ENCODE measurements at regions not wholly inside any gene's neighbourhood (a gene's known extent, or its start where the extent isn't known, plus 50 kb on each side); places are given as distances from the start of the nearest gene placed in this dataset.

GRCh38 chr4:145293658-145294057, 113.3 kb upstream of the OTUD4 start:
- Mint-ChIP-seq H3K4me3 (no peak overlapping the region), H3K4me1 (no peaks in the 10 kb centered on the region), H3K27ac (peak overlapping the region in 1 of 3 experiments; percentile 19; a peak in 1 of 7 replicates), H3K9me3 (no peaks in the 10 kb centered on the region), H3K36me3 (ENCODE audit: insufficient read depth in 1 of 3, low read depth in 3 of 3) (no peaks in the 10 kb centered on the region; a peak in 1 of 7 replicates), H3K27me3 (ENCODE audit: low read depth) (no peaks in the 10 kb centered on the region)
- H2BK12ac ChIP-seq (ENCODE audit: insufficient read length, low read depth, low read length), result no peak overlapping the region
- H3K23ac ChIP-seq (ENCODE audit: insufficient read length, low read depth, low read length), result no peak overlapping the region
- H3K4me2 ChIP-seq (ENCODE audit: insufficient read depth, insufficient read length, low read length), result no peak overlapping the region
- H2AK5ac ChIP-seq (ENCODE audit: insufficient read length, low read length), result no peak overlapping the region
- no peak overlapping the region for H3K4ac ChIP-seq (ENCODE audit: low read depth, low read length)
- no peaks in the 10 kb centered on the region for H3K23me2 ChIP-seq (ENCODE audit: insufficient read length, low read depth, low read length, poor library complexity, severe bottlenecking)
- H4K8ac ChIP-seq (replicated peaks; ENCODE audit: insufficient read length, low read depth, low read length), result no peak overlapping the region
- H3K9me3 ChIP-seq (ENCODE audit: control insufficient read depth, low read depth, low read length), result no peaks in the 10 kb centered on the region
- no peak overlapping the region for H3K9ac ChIP-seq (ENCODE audit: extremely low read depth, insufficient read length, low read length)
- no peak overlapping the region for H2BK15ac ChIP-seq (ENCODE audit: low read depth, low read length)
- no peak for TF ChIP-seq CTCF (conservative IDR thresholded peaks at IDR 0.05)
- H3K4me1 ChIP-seq (ENCODE audit: insufficient read depth, low read length), result no peaks in the 10 kb centered on the region
- no peaks in the 10 kb centered on the region for H4K20me1 ChIP-seq (ENCODE audit: control insufficient read depth, insufficient read depth, insufficient read length)
- H3K14ac ChIP-seq (ENCODE audit: insufficient read depth, low read length), result no peak overlapping the region
- H2BK120ac ChIP-seq (ENCODE audit: low read depth, low read length, poor library complexity, severe bottlenecking), result no peak overlapping the region
- no peak overlapping the region for H2BK5ac ChIP-seq (ENCODE audit: insufficient read length, low read length)
- no peak overlapping the region for H3K18ac ChIP-seq (ENCODE audit: insufficient read length, low read depth, low read length)
- no peak overlapping the region for H3K27ac ChIP-seq (ENCODE audit: insufficient read length, low read depth, low read length)
- DNase-seq, result no peak
- H3K79me1 ChIP-seq (ENCODE audit: insufficient read depth, low read depth, low read length, poor library complexity, severe bottlenecking), result no peaks in the 10 kb centered on the region
- no peak overlapping the region for H4K5ac ChIP-seq (ENCODE audit: insufficient read length, low read depth, low read length)
- no peak overlapping the region for H2BK20ac ChIP-seq (ENCODE audit: low read depth, low read length, poor library complexity, severe bottlenecking)
- no CpG with 5 or more reads among the region's 4 CpGs for WGBS (ENCODE audit: extremely low coverage, insufficient read length, low lambda C conversion rate)
- no peak overlapping the region for H2AFZ ChIP-seq (ENCODE audit: low read length)
- H4K91ac ChIP-seq (ENCODE audit: insufficient read length, low read depth, low read length), result no peak overlapping the region
- no peak overlapping the region for H3K56ac ChIP-seq (ENCODE audit: insufficient read length, low read depth, low read length)
- H3K79me2 ChIP-seq (ENCODE audit: insufficient read depth, low read length), result no peaks in the 10 kb centered on the region
- no peak overlapping the region for H3T11ph ChIP-seq (ENCODE audit: low read length)
- no peaks in the 10 kb centered on the region for H3K27me3 ChIP-seq (ENCODE audit: insufficient read depth, low read length)
